T-helper 1 cell treated with Interleukin-12 subunit alpha and Interleukin-12 subunit beta and Interleukin-4 antibody, amounts not matched to agents 30 ng/mL and 1 ng/mL, for 36 hours (primary cell): ENCODE measurements at regions not wholly inside any gene's neighbourhood (a gene's known extent, or its start where the extent isn't known, plus 50 kb on each side); places are given as distances from the start of the nearest gene placed in this dataset.

Experiments used
- intact Hi-C: fragments of 100-400 bp; cut with micrococcal nuclease; formaldehyde crosslinking; loops from one replicate; pipeline ENCODE4 v1.15.1; 2024

GRCh38 chr2:195419033-195419432 lies 238.0 kb upstream of the SLC39A10 start:
- intact Hi-C loops, result loop anchor here (10.0 kb wide), 1 partner anchor 646 kb away; the partner anchor contains the start of gene DNAH7

GRCh38 chr2:195414537-195415100 lies 242.4 kb upstream of the SLC39A10 start:
- intact Hi-C loops, result loop anchor here (10.0 kb wide), 1 partner anchor 650 kb away; the partner anchor contains the start of gene DNAH7

GRCh38 chr2:195413944-195414343 lies 243.1 kb upstream of the SLC39A10 start:
- intact Hi-C loops, result loop anchor here (10.0 kb wide), 1 partner anchor 651 kb away; the partner anchor contains the start of gene DNAH7

- intact Hi-C loops, result loop anchor here (10.0 kb wide), 1 partner anchor 651 kb away; the partner anchor contains the start of gene DNAH7
Measured at GRCh38 chr2:195413422-195413821, 243.6 kb upstream of the SLC39A10 start.

GRCh38 chr2:195411219-195411687 lies 245.8 kb upstream of the SLC39A10 start:
- intact Hi-C loops, result loop anchor here (10.0 kb wide), 1 partner anchor 654 kb away; the partner anchor contains the start of gene DNAH7

- intact Hi-C loops, result loop anchor here (10.0 kb wide), 1 partner anchor 655 kb away; the partner anchor contains the start of gene DNAH7
Measured at GRCh38 chr2:195410074-195410671, 246.9 kb upstream of the SLC39A10 start.

- intact Hi-C loops, result no loop called here
Measured at GRCh38 chr2:195408811-195409210, 248.2 kb upstream of the SLC39A10 start.

GRCh38 chr2:195408196-195408595 lies 248.8 kb upstream of the SLC39A10 start:
- intact Hi-C loops, result no loop called here

GRCh38 chr2:195407783-195408182 lies 249.2 kb upstream of the SLC39A10 start:
- intact Hi-C loops, result no loop called here

GRCh38 chr2:195406886-195407603 lies 250.0 kb upstream of the SLC39A10 start:
- intact Hi-C loops, result no loop called here

- intact Hi-C loops, result loop anchor here (1.0 kb wide), 1 partner anchor 256 kb away; no protein-coding TSS in a partner anchor
Measured at GRCh38 chr2:195404651-195405050, 252.4 kb upstream of the SLC39A10 start.

- intact Hi-C loops, result no loop called here
Measured at GRCh38 chr2:195396479-195396878, 260.5 kb upstream of the SLC39A10 start.

GRCh38 chr2:195395362-195395761 lies 261.7 kb upstream of the SLC39A10 start:
- intact Hi-C loops, result no loop called here

- intact Hi-C loops, result no loop called here
Measured at GRCh38 chr2:195392446-195393336, 264.3 kb upstream of the SLC39A10 start.

GRCh38 chr2:195390686-195391321 lies 266.2 kb upstream of the SLC39A10 start:
- intact Hi-C loops, result no loop called here

- intact Hi-C loops, result no loop called here
Measured at GRCh38 chr2:195388028-195388427, 269.0 kb upstream of the SLC39A10 start.

- intact Hi-C loops, result loop anchor here (2.0 kb wide), 2 partner anchors 153 to 279 kb away; no protein-coding TSS in a partner anchor
Measured at GRCh38 chr2:195382186-195382585, 274.8 kb upstream of the SLC39A10 start.

GRCh38 chr2:195370167-195370943 lies 286.7 kb upstream of the SLC39A10 start:
- intact Hi-C loops, result no loop called here

- intact Hi-C loops, result no loop called here
Measured at GRCh38 chr2:195369218-195369587, 287.8 kb upstream of the SLC39A10 start.
